ENCODE measurements at regions not wholly inside any gene's neighbourhood (a gene's known extent, or its start where the extent isn't known, plus 50 kb on each side); places are given as distances from the start of the nearest gene placed in this dataset.
A peak's percentile ranks its signal among the peaks of the same experiment; 100 is the strongest.

GRCh38 chr13:26482451-26483197 is 74.9 kb upstream of the WASF3 start:
- TF ChIP-seq, protein P1, sequence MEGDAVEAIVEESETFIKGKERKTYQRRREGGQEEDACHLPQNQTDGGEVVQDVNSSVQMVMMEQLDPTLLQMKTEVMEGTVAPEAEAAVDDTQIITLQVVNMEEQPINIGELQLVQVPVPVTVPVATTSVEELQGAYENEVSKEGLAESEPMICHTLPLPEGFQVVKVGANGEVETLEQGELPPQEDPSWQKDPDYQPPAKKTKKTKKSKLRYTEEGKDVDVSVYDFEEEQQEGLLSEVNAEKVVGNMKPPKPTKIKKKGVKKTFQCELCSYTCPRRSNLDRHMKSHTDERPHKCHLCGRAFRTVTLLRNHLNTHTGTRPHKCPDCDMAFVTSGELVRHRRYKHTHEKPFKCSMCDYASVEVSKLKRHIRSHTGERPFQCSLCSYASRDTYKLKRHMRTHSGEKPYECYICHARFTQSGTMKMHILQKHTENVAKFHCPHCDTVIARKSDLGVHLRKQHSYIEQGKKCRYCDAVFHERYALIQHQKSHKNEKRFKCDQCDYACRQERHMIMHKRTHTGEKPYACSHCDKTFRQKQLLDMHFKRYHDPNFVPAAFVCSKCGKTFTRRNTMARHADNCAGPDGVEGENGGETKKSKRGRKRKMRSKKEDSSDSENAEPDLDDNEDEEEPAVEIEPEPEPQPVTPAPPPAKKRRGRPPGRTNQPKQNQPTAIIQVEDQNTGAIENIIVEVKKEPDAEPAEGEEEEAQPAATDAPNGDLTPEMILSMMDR (IDR thresholded peaks at IDR 0.05) = peak; percentile 70 to 75 (median 71)
- no peak for TF ChIP-seq POLR2A (IDR thresholded peaks at IDR 0.05)

All from uterus (tissue), 2 donors.